GM21526 (cell line): ENCODE measurements at regions not wholly inside any gene's neighbourhood (a gene's known extent, or its start where the extent isn't known, plus 50 kb on each side); places are given as distances from the start of the nearest gene placed in this dataset.
A peak's percentile ranks its signal among the peaks of the same experiment; 100 is the strongest.

Experiments
- ATAC-seq: cut with Tn5 transposase; IDR thresholded peaks from one replicate; pipeline ENCODE4 v1.9.1; 2021; ENCODE audit warnings: moderate library complexity; ENCODE audit not compliant: unreplicated experiment, low FRiP score

GRCh38 chr2:53452400-53452799, 315.2 kb upstream of the CHAC2 start:
- no peak for ATAC-seq

- ATAC-seq, result no peak
These were observed 316.7 kb upstream of the CHAC2 start for GRCh38 chr2:53450923-53451322.

GRCh38 chr2:53448591-53448990, 319.0 kb upstream of the CHAC2 start:
- ATAC-seq, result no peak

GRCh38 chr2:53448086-53448485, 319.5 kb upstream of the CHAC2 start:
- ATAC-seq, result no peak

- peak; percentile 85 for ATAC-seq
These were observed 322.1 kb upstream of the CHAC2 start for GRCh38 chr2:53445383-53446070.

- no peak for ATAC-seq
These were observed 324.8 kb upstream of the CHAC2 start for GRCh38 chr2:53442783-53443182.

GRCh38 chr2:53442093-53442492, 325.5 kb upstream of the CHAC2 start:
- no peak for ATAC-seq

- no peak for ATAC-seq
These were observed 328.9 kb upstream of the CHAC2 start for GRCh38 chr2:53438692-53439091.

GRCh38 chr2:53438100-53438499, 329.5 kb upstream of the CHAC2 start:
- no peak for ATAC-seq

GRCh38 chr2:53437371-53437770, 330.2 kb upstream of the CHAC2 start:
- no peak for ATAC-seq

GRCh38 chr2:53436882-53437281, 330.7 kb upstream of the CHAC2 start:
- ATAC-seq, result no peak

- ATAC-seq, result no peak
These were observed 332.0 kb upstream of the CHAC2 start for GRCh38 chr2:53435610-53436009.

- ATAC-seq, result no peak
These were observed 333.1 kb upstream of the CHAC2 start for GRCh38 chr2:53434466-53434865.

GRCh38 chr2:53432936-53433335, 334.7 kb upstream of the CHAC2 start:
- no peak for ATAC-seq

GRCh38 chr2:53429901-53430300, 337.7 kb upstream of the CHAC2 start:
- no peak for ATAC-seq

GRCh38 chr2:53424902-53425301, 342.7 kb upstream of the CHAC2 start:
- ATAC-seq, result no peak

GRCh38 chr2:53423465-53423864, 344.1 kb upstream of the CHAC2 start:
- ATAC-seq, result no peak

- ATAC-seq, result peak; percentile 98
These were observed 344.6 kb upstream of the CHAC2 start for GRCh38 chr2:53422979-53423378.

GRCh38 chr2:53417385-53417784, 350.2 kb upstream of the CHAC2 start:
- no peak for ATAC-seq

- no peak for ATAC-seq
These were observed 360.1 kb upstream of the CHAC2 start for GRCh38 chr2:53407363-53408080.

GRCh38 chr2:53403792-53404413, 363.7 kb upstream of the CHAC2 start:
- peak; percentile 70 for ATAC-seq

GRCh38 chr2:53397085-53397484, 370.5 kb upstream of the CHAC2 start:
- ATAC-seq, result no peak
